MG63 (cell line): ENCODE measurements at regions not wholly inside any gene's neighbourhood (a gene's known extent, or its start where the extent isn't known, plus 50 kb on each side); places are given as distances from the start of the nearest gene placed in this dataset.

Experiments
- DNase-seq: peaks from one replicate; pipeline ENCODE4 v3.0.0-alpha.2; 2020
- H3K27me3 ChIP-seq: fragments of 250-450 bp; sonication (Bioruptor Pico); 2 replicates; pipeline ENCODE4 v1.5.1; 2020; ENCODE audit warnings: mild to moderate bottlenecking, moderate library complexity
- H3K36me3 ChIP-seq: fragments of 250-450 bp; sonication (Bioruptor Pico); 2 replicates; pipeline ENCODE4 v1.5.1; 2020; ENCODE audit warnings: mild to moderate bottlenecking, moderate library complexity
- H3K4me3 ChIP-seq: fragments of 250-450 bp; sonication (Bioruptor Pico); 2 replicates; pipeline ENCODE4 v1.5.1; 2020; ENCODE audit warnings: mild to moderate bottlenecking, moderate library complexity
- H3K9me3 ChIP-seq: fragments of 250-450 bp; sonication (Bioruptor Pico); 2 replicates; pipeline ENCODE4 v1.5.1; 2020; ENCODE audit warnings: mild to moderate bottlenecking, moderate library complexity

DNA sequence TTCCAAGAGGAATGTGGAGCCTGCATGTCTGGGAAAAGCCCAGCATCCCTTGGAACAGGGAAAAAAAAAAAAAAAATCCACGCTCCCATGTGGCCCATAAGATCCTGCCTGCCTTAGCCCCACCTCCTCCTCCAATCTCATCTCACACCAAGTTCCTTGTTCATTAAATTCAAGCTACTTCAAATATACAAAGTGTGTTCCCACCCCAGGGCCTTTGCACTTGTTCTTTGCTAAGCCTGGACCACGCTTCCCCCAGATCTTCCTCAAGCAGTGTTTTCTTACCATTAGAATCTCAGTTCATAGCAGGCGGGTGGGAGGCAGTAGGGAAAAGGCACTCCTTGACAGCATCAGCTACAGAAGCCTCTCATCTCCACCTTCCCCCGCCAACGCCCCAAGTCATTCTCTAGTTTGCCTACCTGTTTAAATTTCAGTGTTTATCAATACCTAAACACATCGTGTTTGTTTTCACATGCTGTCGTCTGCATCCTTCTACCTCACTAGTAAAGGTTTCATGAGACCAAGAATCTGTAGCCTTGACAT, 262.8 kb downstream of the FGFR2 start:
- Histone ChIP-seq H3K4me3 (no peak overlapping the region), H3K36me3 (no peaks in the 10 kb centered on the region), H3K9me3 (no peaks in the 10 kb centered on the region), H3K27me3 (no peaks in the 10 kb centered on the region)
- no peak for DNase-seq

DNA sequence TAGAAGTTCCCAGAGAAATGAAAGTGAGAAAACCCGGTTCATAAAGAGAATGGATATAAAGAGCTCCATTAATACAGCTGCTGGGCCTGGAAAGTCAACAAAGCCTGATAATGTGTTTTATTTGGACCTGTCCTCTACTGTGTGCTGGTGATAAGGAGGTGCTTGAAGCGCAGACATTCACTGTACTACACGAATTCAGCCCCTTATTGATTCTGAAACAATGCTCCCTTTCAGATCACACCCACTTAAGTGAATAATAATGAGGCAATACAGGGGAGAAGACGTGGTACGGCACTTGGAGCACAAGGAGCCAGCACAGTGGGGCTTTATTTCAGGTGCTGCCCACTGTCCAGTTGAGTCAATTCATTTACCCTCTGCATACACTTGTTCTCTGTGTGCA, 260.8 kb downstream of the FGFR2 start:
- H3K4me3 ChIP-seq: no peak overlapping the region
- DNase-seq: no peak
- H3K9me3 ChIP-seq: no peaks in the 10 kb centered on the region
- H3K27me3 ChIP-seq: no peaks in the 10 kb centered on the region
- no peaks in the 10 kb centered on the region for H3K36me3 ChIP-seq

DNA sequence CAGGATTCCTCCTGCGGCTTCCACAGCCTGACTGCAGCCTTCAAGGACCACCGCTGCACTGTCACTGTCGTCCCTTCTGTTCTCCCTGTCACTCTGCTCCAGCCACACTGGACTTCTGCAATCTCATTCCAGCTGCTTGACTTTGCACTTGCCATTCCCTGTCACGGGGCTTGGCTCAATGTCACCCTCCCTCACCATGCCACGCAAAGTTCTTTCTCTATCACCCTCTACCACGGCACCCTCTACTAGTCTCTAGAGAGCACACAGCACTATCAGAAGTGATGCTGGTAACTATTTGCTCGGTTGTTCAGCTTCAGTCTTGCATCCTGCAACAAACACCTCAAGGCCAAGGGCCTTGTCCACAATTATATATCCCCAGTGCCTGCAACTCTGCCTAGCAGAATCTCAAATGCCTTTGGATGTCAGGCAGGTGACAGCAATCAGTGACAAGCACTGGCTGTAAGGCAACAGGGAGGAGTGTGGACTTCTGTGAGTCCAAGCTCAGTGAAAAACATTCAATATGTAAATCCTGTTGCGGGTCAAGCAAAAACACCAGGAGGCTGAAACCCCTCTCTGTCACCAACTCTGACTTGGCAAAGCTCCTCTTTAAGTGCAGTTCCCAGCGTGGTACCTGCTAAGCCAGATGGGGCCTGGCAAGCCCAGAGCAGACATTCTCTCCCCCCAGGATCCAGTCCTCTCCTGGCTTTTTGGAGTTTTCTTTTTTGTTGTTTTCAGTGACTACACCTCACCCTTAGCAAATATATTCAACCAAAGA, 259.9 kb downstream of the FGFR2 start:
- H3K9me3 ChIP-seq: no peaks in the 10 kb centered on the region

DNA sequence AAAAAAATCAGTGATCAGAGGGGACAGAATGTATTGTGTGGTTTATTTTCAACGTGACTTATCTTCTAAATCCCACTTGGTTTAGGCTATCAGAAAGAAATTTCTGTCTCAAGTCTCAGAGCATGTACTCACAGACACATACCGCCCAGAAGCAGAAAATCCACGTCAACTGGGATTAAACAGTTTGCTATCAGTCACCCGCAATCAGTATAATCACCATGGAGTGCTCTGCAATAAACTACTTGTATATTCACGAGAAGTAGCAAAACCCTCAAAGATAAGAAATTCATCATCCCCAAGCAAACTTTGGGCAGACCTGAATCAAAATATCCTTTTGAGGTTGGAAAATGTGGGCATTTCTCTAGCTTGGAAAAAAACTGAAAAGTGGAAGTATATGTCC, 259.1 kb downstream of the FGFR2 start:
- Histone ChIP-seq H3K4me3 (no peak overlapping the region), H3K36me3 (no peaks in the 10 kb centered on the region), H3K27me3 (no peaks in the 10 kb centered on the region), H3K9me3 (no peaks in the 10 kb centered on the region)
- DNase-seq: no peak

More for the DNA sequence above, 259.9 kb downstream of the FGFR2 start:
- no peak overlapping the region for H3K4me3 ChIP-seq
- DNase-seq: no peak
- H3K36me3 ChIP-seq: no peaks in the 10 kb centered on the region
- H3K27me3 ChIP-seq: no peaks in the 10 kb centered on the region

DNA sequence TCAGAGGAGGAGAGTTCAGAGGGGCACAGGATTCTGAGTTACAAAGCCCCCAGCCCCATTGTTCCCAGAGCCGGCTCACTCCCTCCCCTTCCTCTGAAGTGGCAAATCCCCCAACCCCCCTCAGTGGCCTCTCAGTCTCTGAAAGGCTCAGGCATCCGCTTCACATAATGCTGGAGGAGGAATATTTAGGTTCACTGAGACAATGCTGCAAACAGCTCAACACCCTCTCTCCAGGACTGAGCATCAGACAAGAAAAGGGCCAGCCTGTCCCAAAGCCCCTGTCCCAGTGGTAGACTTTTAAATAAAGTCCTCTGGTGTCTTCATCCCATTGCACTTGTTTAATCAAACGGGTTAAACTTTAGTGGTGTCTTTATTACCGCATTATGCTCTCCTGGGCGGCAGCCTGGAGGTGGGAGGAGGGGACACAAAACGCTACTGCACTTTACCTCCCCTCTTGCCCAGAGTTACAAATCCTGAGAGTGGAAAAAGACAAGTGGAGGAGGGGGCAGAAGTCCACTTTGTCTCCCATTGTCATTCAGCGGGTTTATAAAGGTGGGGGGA, 257.9 kb downstream of the FGFR2 start:
- H3K36me3 ChIP-seq: no peaks in the 10 kb centered on the region
- no peak for DNase-seq
- no peaks in the 10 kb centered on the region for H3K27me3 ChIP-seq
- no peak overlapping the region for H3K4me3 ChIP-seq
- no peaks in the 10 kb centered on the region for H3K9me3 ChIP-seq

GRCh38 chr10:121351540-121351939, 246.7 kb downstream of the FGFR2 start:
- Histone ChIP-seq H3K36me3 (no peaks in the 10 kb centered on the region), H3K4me3 (no peak overlapping the region), H3K9me3 (no peaks in the 10 kb centered on the region), H3K27me3 (no peaks in the 10 kb centered on the region)
- no peak for DNase-seq

GRCh38 chr10:121352231-121352855, 245.9 kb downstream of the FGFR2 start:
- DNase-seq: no peak
- Histone ChIP-seq H3K36me3 (no peaks in the 10 kb centered on the region), H3K4me3 (no peak overlapping the region), H3K27me3 (no peaks in the 10 kb centered on the region), H3K9me3 (no peaks in the 10 kb centered on the region)

DNA sequence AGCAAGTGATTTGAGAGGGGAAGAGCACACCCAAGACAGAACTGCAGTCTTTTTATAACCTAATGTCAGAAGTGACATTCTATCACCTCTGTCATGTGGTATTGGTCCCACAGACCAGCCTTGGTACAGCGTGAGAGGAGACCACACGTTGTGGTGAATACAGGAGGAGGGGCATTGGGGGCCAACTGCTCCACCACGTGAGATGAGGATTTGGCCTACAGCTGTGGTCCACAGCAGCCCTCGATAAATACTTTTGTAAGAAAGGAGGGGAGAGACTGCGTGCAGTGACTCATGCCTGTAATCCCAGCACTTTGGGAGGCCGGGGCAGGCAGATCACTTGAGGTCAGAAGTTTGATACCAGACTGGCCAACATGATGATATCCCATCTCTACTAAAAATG, 243.1 kb downstream of the FGFR2 start:
- Histone ChIP-seq H3K27me3 (no peaks in the 10 kb centered on the region), H3K9me3 (no peaks in the 10 kb centered on the region), H3K4me3 (no peak overlapping the region), H3K36me3 (no peaks in the 10 kb centered on the region)
- no peak for DNase-seq

DNA sequence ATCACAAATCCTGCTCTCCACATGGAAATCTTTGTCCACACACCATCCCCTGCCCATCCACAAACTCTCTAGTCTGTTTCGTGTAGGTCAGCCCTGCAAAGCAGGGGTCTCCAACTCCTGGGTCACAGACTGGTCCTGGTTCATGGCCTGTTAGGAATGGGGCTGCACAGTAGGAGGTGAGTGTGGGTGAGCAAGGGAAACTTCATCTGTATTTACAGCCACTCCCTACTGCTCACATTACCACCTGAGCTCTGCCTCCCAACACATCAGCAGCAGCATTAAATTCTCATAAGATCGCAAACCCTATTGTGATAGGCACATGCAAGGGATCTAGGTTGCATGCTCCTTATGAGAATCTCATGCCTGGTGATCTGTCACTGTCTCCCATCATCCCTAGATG, 242.1 kb downstream of the FGFR2 start:
- H3K27me3 ChIP-seq: no peaks in the 10 kb centered on the region
- H3K9me3 ChIP-seq: no peaks in the 10 kb centered on the region
- H3K4me3 ChIP-seq: no peak overlapping the region
- H3K36me3 ChIP-seq: no peaks in the 10 kb centered on the region
- DNase-seq: no peak

GRCh38 chr10:121357401-121357800, 240.8 kb downstream of the FGFR2 start:
- no peak for DNase-seq
- Histone ChIP-seq H3K36me3 (no peaks in the 10 kb centered on the region), H3K27me3 (no peaks in the 10 kb centered on the region), H3K4me3 (no peak overlapping the region), H3K9me3 (no peaks in the 10 kb centered on the region)

DNA sequence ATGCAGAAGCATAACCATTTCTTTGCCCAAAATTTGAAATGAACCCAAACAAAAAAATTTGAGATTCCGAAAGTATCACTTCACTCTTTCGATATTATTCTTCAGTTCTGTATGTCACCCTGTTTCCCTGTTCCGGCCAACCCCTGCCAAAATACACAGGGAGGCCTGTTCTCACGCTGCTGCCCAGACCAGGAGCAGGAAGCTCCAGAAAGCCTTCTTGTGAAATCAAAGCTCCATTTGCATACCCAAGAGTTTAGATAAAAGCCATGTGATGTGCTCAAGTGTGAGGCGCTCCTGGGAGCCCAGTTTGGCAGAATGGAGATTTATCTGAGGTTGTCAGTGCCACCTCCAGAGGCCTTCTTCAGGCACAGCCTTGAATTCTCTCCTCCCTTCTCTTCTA, 236.2 kb downstream of the FGFR2 start:
- Histone ChIP-seq H3K36me3 (no peaks in the 10 kb centered on the region), H3K4me3 (no peak overlapping the region), H3K27me3 (no peaks in the 10 kb centered on the region), H3K9me3 (no peaks in the 10 kb centered on the region)
- no peak for DNase-seq

GRCh38 chr10:121365566-121365965, 232.7 kb downstream of the FGFR2 start:
- Histone ChIP-seq H3K27me3 (no peaks in the 10 kb centered on the region), H3K9me3 (no peaks in the 10 kb centered on the region), H3K4me3 (no peak overlapping the region), H3K36me3 (no peaks in the 10 kb centered on the region)
- DNase-seq: no peak

- DNase-seq: no peak
- no peaks in the 10 kb centered on the region for H3K36me3 ChIP-seq
- H3K4me3 ChIP-seq: no peak overlapping the region
- no peaks in the 10 kb centered on the region for H3K27me3 ChIP-seq
- H3K9me3 ChIP-seq: no peaks in the 10 kb centered on the region
These were observed 229.8 kb downstream of the FGFR2 start for GRCh38 chr10:121368347-121369025.

- no peak for DNase-seq
- Histone ChIP-seq H3K4me3 (no peak overlapping the region), H3K36me3 (no peaks in the 10 kb centered on the region), H3K27me3 (no peaks in the 10 kb centered on the region), H3K9me3 (no peaks in the 10 kb centered on the region)
These were observed 228.6 kb downstream of the FGFR2 start for GRCh38 chr10:121369616-121370015.

GRCh38 chr10:121371836-121372235, 226.4 kb downstream of the FGFR2 start:
- Histone ChIP-seq H3K4me3 (no peak overlapping the region), H3K9me3 (no peaks in the 10 kb centered on the region), H3K27me3 (no peaks in the 10 kb centered on the region), H3K36me3 (no peaks in the 10 kb centered on the region)
- no peak for DNase-seq

DNA sequence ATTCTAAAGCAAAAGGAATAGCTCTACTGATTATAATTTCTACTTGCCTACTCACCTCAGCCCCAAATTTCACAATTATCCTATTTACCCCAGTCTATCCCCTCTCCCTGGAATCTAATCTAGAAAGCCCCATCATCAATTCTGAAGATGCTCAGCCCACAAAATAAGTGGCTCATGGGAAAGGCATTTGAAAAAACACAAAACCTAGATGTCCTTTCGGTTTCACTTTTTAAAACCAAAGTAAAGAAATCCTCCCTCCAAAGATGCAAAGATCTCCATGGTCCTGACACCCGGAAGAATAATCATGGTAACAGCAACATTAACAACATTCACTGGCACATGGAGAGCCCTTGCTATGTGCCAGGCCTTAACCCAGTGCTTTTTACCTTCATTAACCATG, 224.8 kb downstream of the FGFR2 start:
- no peak overlapping the region for H3K4me3 ChIP-seq
- H3K27me3 ChIP-seq: no peaks in the 10 kb centered on the region
- no peaks in the 10 kb centered on the region for H3K36me3 ChIP-seq
- H3K9me3 ChIP-seq: no peaks in the 10 kb centered on the region
- no peak for DNase-seq

DNA sequence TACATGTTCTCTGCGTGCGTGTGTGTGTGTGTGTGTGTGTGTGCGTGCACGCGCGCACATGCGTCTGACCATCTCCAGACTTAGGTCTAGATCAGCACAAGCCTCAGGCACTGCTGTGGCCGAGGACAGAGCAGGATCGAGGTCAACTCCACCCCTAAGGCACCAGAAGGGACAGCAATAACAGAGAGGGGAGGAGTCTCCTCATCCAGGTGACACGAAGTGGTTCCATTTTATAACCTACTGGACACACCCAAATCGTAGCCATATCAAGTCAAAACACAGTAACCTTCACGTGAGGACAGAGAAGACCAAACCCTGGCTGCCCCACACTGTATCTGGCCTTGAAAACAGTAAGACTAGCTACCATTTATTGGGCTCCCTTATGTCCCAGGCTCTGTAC, 224.1 kb downstream of the FGFR2 start:
- no peak for DNase-seq
- no peaks in the 10 kb centered on the region for H3K9me3 ChIP-seq
- H3K4me3 ChIP-seq: no peak overlapping the region
- H3K36me3 ChIP-seq: no peaks in the 10 kb centered on the region
- no peaks in the 10 kb centered on the region for H3K27me3 ChIP-seq
